ENCODE measurements at regions not wholly inside any gene's neighbourhood (a gene's known extent, or its start where the extent isn't known, plus 50 kb on each side); places are given as distances from the start of the nearest gene placed in this dataset.
"Not testable (repeated sequence)": the region's sequence is repeated elsewhere in the genome, so short reads cannot be mapped to it uniquely, and the experiment has no call there.

- DNase-seq, result no peak
Observed at GRCh38 chr17:69672924-69673323, 258.4 kb downstream of the MAP2K6 start.

GRCh38 chr17:69677130-69677529 lies 262.6 kb downstream of the MAP2K6 start:
- DNase-seq, result no peak

GRCh38 chr17:69678206-69678605 lies 263.7 kb downstream of the MAP2K6 start:
- DNase-seq, result no peak

GRCh38 chr17:69679829-69680228 lies 265.3 kb downstream of the MAP2K6 start:
- no peak for DNase-seq

GRCh38 chr17:69684251-69684650 lies 269.8 kb downstream of the MAP2K6 start:
- no peak for DNase-seq

- not testable (repeated sequence) for DNase-seq
Observed at GRCh38 chr17:69685150-69685549, 270.7 kb downstream of the MAP2K6 start.

GRCh38 chr17:69690531-69690930 lies 276.0 kb downstream of the MAP2K6 start:
- no peak for DNase-seq

- no peak for DNase-seq
Observed at GRCh38 chr17:69692171-69692570, 277.7 kb downstream of the MAP2K6 start.

GRCh38 chr17:69695646-69696045 lies 281.1 kb downstream of the MAP2K6 start:
- DNase-seq, result no peak

GRCh38 chr17:69696650-69697049 lies 282.2 kb downstream of the MAP2K6 start:
- DNase-seq, result no peak

- not testable (repeated sequence) for DNase-seq
Observed at GRCh38 chr17:69698352-69698751, 283.9 kb downstream of the MAP2K6 start.

GRCh38 chr17:69702078-69702477 lies 287.6 kb downstream of the MAP2K6 start:
- DNase-seq, result no peak

- DNase-seq, result no peak
Observed at GRCh38 chr17:69703751-69704150, 289.3 kb downstream of the MAP2K6 start.

- no peak for DNase-seq
Observed at GRCh38 chr17:69704935-69705334, 290.4 kb downstream of the MAP2K6 start.

GRCh38 chr17:69706127-69706526 lies 291.6 kb downstream of the MAP2K6 start:
- DNase-seq, result no peak

GRCh38 chr17:69709441-69709840 lies 294.9 kb downstream of the MAP2K6 start:
- DNase-seq, result no peak

- no peak for DNase-seq
Observed at GRCh38 chr17:69710926-69711325, 296.4 kb downstream of the MAP2K6 start.

- no peak for DNase-seq
Observed at GRCh38 chr17:69711541-69711940, 297.0 kb downstream of the MAP2K6 start.

- no peak for DNase-seq
Observed at GRCh38 chr17:69712801-69713311, 298.4 kb downstream of the MAP2K6 start.

GRCh38 chr17:69713815-69714214 lies 299.3 kb downstream of the MAP2K6 start:
- no peak for DNase-seq

GRCh38 chr17:69714669-69715068 lies 300.2 kb downstream of the MAP2K6 start:
- no peak for DNase-seq

GRCh38 chr17:69715656-69716055 lies 301.2 kb downstream of the MAP2K6 start:
- no peak for DNase-seq

- no peak for DNase-seq
Observed at GRCh38 chr17:69716556-69716955, 302.1 kb downstream of the MAP2K6 start.

- DNase-seq, result no peak
Observed at GRCh38 chr17:69717214-69717613, 302.7 kb downstream of the MAP2K6 start.

GRCh38 chr17:69717819-69718218 lies 303.3 kb downstream of the MAP2K6 start:
- DNase-seq, result no peak

Measured in left kidney (tissue), 1 donor.